NCI-H2029 (cell line): ENCODE measurements at regions not wholly inside any gene's neighbourhood (a gene's known extent, or its start where the extent isn't known, plus 50 kb on each side); places are given as distances from the start of the nearest gene placed in this dataset.
"Not testable (repeated sequence)": the region's sequence is repeated elsewhere in the genome, so short reads cannot be mapped to it uniquely, and the experiment has no call there.

Source experiments
- DNase-seq: peaks from one replicate; lab custom pipeline; 2025; lab: John Stamatoyannopoulos, UW

DNA sequence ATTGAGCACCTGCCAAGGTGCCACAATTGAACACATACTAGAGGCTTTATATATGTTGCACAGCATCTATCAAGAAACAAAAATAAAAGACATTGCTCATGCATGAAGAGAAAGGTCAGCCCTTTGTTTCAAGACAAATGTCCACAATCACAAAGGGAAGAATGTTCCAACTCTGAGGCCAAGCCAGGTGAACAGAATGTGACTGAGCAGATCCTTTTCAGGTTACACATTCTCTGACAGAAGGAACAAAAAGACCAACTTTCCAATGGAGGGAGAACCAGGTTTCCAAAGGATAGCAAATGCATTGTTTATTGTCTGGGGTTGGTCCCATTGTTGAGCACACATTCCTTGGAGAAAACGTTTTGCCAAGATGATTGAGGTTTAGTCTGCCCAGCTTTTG lies 50.2 kb upstream of the FAM174B start:
- no peak for DNase-seq

DNA sequence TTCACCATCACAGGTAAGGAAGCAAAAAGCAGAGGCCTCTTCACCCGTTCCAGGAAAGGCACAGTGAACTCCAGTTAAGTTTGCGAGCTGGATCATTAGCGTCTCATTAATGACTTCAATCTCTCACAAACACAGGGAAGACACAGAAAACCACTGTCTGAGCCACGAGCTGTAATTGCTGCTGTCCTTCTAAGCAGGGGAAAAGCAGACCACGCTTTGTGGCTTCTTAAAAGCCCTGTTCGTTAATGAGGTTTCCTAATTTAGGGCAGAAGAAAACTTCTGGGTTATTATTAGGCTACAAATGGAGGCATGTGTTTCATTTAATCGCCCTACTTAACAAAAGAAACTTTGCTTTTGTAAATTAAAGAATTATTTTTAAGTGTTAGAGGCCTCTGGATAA lies 50.6 kb upstream of the FAM174B start:
- DNase-seq, result no peak

DNA sequence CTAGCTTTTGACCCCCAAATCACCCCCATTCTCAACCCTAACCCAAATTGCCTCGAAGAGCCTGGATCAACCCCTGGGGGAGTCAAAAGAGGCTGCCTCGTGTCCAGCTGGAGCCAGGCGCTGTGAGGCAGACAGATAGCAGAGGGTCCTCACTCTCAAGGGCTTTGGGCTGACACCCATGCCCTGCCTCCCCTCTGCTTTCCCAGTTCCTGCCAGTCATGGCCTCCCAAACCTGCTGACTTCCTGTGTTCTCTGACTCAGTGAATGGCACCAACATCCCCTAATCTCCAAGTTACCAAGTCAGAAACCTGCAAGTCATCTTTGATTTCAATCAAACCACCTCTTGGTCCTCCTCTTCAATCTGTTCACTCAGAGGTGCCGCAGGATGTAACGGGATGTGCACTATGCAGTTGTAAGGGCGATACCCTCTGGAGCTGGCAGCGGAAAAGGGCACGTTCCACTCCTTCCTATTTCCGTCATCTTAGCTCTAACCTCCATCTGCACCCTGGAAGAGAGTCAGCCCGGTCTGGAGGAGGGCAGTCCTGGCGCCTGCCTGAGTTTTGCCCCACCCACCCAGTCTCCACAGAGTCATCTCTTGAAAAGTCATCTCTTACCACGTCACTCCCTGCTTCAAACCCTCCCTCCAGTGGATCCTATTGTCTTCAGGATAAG lies 52.4 kb upstream of the FAM174B start:
- DNase-seq, result no peak

DNA sequence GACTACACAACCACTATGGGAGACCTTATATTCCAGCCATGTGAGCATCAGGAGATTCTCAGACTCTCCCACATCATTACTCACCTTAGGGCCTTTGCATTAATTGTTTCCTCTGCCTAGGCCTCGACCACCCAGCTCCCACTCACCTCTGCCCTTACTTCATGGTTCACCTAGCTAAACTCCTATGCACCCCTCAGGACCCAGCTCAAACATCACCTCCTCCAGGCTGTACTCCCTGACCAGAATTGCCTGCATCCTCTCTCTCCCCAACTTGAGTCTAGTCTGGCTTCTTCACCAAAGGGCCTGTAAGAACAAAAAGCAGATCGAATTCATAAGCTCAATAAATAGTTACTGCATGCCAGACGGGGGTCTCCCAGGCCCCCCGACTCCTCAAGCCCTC lies 53.1 kb upstream of the FAM174B start:
- no peak for DNase-seq

DNA sequence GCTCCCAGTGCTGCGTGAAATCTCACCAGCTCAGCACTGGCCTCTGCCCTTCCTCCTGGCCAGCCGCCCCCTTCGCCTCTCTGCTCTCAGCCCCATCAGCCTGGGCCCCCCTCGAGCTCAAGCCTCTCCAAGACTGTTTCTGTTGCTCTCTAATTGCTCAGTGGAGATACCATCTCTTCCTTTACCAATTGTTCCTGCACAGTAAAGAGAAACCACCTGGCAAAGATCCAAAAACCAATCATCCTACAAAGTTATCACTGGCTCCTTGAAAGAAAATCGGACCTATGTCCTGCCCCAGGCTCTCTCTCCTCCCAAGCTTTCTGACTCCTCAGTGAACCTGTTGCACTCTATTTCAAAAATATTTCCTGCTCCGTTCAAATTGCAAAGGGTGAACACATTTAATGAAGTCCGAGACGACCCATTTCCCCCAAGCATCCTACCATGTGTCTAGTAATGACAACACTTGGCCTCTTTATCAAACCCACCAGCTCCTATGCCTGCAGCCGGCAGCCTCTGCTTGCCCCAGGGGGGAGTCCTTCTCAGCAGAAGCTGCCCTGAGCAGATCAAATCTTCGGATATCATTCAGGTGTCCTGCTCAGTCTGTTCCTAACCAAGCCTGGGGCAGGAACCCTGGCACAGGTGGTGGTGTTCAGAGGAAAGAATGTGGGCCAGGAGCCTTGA lies 53.7 kb upstream of the FAM174B start:
- DNase-seq, result no peak

DNA sequence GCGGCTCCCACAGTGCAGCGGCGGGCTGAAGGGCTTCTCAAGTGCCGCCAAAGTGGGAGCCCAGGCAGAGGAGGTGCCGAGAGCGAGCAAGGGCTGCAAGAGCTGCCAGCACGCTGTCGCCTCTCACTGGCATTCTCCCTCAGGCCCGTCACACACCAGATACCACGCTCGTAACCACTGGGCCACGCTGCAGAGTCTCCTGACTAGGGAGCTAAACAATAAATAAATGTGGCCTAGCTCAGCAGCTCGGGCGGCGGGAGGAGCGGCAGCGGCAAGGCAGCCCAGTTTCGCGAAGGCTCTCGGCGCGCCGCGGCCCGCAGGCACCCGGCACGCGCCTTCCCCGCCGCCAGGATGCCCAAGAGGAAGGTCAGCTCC lies 55.9 kb upstream of the FAM174B start:
- no peak for DNase-seq

DNA sequence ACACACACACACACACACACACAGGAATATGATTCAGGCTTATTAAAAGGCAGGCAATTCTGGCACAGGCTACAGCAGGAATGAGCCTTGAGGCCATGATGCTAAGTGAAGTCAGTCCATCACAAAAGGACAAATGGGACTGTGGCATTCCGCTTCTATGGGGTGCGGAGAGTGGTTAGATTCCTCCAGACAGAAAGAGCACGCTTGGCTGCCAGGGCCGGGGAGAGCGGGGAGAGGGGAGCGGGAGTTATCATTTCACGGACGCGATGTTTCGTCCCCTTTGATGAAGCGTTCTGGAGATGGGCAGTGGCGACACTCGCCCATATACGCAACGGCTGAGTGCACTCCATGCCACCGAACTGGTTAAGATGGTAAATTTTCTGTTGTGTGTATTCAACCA lies 58.5 kb upstream of the FAM174B start:
- no peak for DNase-seq

DNA sequence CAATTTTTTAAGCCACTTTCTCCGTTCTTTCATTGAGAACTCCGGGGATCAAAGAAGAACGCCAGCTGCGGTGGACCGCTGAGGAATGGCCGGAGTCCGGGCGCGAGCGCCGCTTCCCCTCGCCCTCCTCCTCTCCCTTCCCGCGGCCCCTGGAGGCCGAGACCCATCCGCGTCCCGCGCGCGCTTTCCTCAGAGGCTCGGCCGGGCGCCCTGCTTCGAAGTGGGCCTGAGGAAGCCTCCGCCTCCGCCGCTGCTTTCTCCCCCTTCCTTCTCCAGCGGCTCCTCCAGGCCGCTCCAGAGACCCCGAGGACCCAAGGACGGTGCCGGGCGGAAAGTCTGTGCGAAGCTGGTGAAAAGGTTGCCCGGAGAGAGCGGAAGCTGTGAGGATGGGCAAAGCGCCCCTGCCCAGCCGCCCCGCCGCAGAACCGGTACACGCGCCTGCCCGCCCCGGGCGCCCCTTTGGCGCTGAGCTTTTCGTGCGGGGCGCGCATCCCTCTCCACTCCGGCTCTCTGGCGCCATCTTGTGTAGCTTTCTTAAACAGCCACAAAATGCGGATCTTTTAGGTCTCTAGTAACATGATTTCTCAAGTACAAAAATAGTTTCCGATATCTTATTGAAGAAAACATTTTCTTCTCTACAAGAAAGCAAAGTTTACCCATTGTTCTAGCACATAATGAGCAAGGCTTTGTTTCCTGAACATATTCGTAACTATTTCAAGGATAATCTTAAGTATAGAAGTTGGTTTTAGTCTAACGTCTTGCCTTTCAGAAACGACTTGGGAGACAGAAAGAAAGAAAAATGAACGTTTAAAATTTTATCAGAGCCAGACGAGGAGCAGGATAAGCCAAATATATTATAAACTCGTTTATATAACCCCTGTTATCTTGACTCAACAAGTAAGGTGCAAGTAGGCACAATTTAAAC lies 59.2 kb upstream of the FAM174B start:
- DNase-seq, result peak; percentile 12

DNA sequence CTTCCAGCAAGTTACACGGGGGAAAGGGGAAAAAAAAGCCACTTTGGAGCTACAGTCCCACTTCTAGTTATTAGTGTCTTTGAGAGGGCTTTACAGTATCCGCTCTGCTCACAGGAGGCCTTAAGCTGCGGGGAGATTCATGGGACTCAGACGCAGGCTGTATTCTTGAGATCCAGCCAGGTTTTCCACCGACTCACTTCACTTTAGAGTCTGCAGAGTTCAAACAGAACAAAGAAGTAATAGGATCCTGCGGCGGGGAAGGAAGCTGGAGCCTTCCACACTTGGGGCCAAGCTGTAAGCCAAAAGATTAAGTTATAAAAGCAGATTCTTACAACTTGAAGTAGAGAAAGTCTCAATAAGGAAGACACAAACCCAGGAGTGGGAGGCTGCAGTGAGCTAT lies 60.2 kb upstream of the FAM174B start:
- no peak for DNase-seq

DNA sequence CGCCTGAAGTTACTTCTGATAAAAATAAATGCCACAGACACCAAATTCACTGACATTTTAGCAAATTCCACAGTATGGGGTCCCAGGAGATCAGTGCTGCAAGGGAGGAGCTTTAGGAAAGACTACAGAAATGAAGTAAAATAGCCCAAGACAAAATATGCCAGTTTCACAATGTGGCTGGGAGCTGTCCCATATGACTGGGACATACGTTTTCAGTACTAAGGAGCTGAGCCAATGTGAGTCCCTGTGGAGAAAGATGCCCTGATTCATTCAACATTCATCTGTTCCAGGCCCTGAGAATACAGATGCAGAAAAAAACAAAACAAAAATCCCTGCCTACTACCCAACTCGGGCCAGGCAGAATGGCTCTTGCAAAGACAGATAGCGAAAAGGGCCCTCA lies 63.4 kb upstream of the FAM174B start:
- DNase-seq, result no peak

DNA sequence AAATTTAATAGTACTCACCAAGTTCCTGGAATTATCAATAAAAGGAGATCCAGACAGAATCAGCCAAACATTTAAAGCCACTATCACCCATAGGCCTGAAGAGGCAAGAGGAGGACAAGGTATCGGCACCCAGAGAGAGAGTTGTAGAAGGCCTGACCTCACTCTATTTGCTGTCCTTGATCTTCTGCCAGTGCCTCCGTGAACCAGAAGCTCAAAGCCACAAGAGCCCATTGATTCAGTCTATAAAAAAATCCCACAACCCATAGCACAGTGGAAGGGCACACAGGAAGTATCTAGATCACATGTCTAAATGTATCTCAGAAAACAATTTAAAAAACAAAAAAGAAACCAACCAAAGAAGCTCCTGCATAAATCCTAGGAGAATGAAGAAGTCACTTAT lies 68.6 kb upstream of the FAM174B start:
- no peak for DNase-seq

DNA sequence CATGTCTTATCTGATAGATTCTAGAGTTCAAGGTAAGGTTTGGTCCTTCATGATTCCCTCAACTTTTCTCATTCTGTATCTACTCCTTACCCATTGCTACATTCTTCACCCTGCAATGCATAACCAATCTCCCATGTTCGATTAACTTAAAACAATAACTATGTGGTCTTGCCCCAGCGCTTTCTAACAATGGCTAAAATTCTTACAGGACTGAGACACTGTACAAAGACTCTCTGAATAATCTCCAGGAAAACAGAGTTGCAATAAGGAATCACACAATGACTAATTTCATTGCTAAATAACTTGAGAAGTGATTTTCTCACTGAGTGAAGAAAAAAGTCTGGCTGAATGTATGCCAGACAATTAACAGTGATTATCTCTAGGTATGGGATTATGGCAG lies 69.6 kb upstream of the FAM174B start:
- DNase-seq, result no peak

DNA sequence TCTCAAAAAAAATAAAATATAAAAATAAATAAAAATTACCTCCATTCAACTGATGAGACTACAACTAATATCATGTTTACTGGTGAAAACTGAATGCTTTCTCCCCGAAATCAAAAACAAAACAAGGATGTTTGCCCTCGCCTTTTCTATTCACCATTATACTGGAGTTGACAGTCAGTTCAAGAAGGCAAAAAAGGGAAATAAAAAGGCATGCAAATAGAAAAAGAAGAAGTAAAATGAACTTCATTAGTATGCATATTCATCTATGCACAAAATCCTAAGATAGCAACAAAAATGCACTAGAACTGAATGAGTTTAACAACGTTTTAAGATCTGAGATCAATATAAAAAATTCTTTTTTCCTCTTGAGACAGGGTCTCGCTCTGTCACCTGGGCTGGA lies 72.7 kb upstream of the FAM174B start:
- DNase-seq, result no peak

DNA sequence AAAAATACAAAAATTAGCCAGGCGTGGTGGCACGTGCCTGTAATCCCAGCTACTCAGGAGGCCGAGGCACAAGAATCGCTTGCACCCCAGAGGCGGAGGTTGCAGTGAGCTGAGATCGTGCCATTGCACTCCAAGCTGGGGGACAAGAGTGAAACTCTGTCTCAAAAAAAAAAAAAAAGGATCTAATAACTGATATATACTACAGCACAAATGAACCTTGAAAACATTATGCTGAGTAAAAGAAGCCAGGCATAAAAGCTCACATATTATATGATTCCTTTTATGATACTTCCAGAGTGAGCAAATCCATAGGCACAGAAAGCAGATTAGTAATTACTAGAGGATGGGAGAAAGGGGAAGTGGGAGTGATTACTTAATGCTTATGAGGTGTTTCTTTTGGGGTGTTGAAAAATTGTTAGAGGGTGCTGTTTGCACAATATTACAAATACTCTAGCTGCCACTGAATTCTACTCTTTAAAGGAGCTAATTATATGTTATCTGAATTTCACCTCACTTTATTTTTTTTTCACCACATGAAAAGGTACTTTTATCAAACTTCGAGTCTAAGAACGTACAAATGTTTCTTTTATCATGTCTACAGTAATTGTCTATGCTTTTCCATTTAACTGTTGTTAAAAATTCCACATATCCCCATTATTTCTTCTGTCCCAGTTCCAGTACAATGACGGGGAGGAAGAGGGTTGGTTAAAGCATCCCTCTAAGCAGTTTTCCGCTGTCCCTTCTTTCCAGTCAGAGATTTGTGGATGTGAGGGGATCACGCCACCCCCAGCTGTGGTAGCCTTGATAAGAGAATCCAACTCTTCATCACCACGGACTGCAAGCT lies 77.7 kb upstream of the FAM174B start:
- DNase-seq, result no peak

DNA sequence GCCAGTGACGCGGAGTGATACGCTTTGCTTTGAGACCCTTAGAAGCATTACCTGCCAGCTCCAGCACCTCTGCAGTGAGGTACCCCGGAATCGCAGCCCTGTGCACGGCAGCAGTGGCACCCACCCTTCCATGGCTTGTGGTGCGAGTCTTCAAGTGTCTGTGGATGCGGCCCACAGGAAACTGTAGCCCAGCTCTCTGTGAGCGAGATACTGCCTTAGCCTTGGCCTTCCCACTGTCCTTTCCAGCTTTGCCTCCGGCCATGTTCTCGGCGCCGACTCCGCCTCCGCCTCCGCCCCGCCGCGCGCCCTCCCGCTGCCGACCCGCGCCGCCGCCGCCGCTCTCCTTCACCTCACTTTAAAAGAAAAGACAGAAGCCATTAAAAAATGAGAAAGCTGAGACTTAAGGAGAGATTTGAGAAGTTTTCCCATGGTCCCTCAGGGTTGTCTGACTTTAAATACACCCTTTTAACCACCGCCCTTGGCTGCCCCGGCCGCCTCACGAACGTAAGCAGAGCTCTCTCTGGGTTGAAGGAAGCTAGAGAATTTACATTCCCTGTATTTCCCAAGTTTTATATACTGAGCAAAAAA lies 78.5 kb upstream of the FAM174B start:
- DNase-seq, result no peak

DNA sequence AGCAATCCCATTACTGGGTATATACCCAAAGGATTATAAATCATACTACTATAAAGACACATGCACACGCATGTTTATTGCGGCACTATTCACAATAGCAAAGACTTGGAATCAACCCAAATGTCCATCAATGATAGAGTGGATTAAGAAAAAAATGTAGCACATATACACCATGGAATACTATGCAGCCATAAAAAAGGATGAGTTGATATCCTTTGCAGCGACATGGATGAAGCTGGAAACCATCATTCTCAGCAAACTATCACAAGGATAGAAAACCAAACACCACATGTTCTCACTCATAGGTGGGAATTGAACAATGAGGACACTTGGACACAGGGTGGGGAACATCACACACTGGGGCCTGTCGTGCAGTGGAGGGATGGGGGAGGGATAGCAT lies 83.7 kb upstream of the FAM174B start:
- not testable (repeated sequence) for DNase-seq

DNA sequence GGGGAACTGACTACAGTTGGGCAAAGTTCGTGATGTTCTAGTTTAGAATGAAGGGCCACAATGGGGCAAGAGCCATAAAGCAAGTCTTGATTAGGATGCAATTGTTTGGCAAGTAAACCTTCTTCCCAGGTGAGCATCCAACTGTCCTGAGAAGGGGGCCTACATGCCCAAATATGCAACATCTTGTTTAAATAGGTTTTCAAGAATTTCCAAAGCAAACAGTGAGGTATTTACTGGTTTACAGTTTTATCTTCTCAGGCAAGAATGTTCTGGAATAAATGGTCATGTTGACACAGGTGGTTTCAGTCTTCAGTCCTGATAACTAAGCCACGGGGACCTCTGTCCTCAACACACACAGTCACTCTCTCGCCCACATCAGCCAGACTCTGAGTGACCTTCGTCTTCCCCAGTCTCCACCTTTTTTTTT lies 90.3 kb upstream of the FAM174B start:
- no peak for DNase-seq

DNA sequence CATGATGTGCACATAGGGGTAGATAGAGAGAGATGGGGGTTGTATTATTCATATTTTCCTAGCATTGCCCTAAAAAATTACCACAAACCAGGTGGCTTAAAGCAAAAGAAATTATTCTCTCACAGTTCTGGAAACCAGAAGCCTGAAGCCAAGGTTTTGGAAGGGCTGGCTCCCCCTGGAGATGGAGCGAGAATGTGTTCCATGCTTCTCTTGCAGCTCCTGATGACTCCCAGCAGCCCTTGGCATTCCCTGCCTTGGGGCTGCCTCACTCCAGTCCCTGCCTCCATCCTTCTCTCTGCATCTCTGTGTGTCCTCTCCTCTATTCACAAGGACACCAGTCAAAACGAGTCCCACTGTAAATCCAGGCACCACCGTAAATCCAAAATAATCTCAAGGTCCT lies 91.5 kb upstream of the FAM174B start:
- no peak for DNase-seq

DNA sequence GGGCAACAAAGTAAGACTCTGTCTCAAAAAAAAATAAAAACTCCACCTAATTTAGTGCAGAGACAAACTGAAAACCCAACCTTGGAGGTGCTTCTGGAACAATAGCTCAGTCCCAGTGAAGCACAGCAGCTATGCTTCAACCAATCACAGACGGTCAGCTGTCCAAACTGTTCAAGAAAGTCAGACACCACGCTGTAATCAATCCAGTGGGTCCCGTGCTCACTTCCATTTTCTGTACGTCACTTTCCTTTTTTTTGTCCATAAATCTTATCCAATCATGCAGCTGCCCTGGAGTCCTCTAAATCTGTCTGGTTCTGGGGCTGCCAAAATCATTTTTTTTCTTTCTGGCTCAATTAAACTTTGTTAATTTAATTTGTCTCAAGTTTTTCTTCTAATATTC lies 93.6 kb upstream of the FAM174B start:
- no peak for DNase-seq

DNA sequence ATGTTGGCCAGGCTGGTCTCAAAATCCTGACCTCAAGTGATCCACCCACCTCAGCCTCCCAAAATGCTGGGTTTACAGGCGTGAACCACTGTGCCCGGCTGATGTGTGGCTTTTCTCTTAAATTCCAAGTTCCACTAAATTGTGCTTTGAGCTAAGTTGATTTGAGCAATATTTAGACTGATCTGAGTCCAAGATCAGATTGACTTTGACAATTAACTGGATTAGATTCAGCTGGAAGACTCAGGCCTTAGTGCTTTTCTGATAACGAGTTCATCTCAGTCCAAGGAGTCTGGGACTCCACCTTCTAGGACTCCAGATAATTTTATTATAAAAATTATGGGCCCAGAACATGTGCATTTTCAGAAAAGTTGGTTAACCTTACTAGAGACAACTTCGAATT lies 94.4 kb upstream of the FAM174B start:
- DNase-seq, result no peak

DNA sequence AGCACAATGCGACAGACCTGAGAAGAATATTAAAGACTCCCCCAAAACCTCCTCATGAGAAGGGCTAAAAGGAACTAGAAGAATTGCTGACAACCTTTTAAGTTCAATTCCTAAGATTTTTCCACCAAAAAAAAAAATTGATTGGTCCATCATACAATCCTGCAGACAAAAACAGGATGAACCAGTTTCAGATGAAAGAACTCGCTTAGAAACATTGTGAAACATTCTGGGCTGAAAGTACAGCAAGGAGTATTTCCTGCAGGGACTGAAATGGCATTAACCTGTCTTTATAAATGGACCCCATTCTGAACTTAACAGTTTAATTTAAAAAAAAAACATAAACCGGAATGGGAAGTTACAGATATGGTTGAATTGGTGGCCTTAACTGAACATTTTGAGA lies 96.0 kb upstream of the FAM174B start:
- DNase-seq, result no peak

DNA sequence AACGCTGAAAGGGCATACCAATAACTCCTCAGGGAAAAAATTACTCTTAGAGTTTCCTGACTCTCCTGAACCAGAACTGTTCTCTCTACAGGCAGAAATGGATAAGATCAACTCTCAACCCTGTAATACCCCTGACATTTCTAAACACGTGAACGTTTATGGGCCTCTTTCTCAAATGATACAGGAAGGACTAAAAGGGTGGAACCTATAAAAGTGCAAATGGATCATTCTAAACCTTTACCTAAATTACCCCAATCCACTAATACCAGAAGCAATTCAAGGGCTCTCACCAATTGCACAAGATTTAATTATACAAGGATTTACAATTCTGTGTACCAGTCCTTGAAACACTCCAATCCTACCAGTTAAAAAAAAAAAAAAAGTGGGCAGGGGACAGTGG lies 98.0 kb upstream of the FAM174B start:
- DNase-seq, result no peak
